Right atrium auricular region (tissue), 2 donors: ENCODE measurements at regions not wholly inside any gene's neighbourhood (a gene's known extent, or its start where the extent isn't known, plus 50 kb on each side); places are given as distances from the start of the nearest gene placed in this dataset.

Source experiments
- DNase-seq: peaks from one replicate; pipeline ENCODE4 v3.0.0-alpha.2; 2019; ENCODE audit warnings: low spot score
- H3K27ac ChIP-seq, 2 donors: fragments of 200-600 bp; sonication (generic); 1 replicate in 1 of 2; 2 replicates in 1 of 2; pipeline ENCODE4 v1.5.1; 2016 to 2019
- H3K27me3 ChIP-seq, 2 donors: fragments of 200-600 bp; sonication (generic); one replicate each; pipeline versions ENCODE4 v1.5.1 to v1.6.0; 2017 to 2019
- H3K36me3 ChIP-seq: fragments of 200-600 bp; sonication (generic); one replicate; pipeline ENCODE4 v1.5.1; 2016
- H3K4me1 ChIP-seq, 2 donors: fragments of 200-600 bp; sonication (generic); one replicate each; pipeline versions ENCODE4 v1.5.1 to v1.6.0; 2017 to 2019
- H3K4me3 ChIP-seq, 2 donors: fragments of 200-600 bp; sonication (generic); 1 replicate in 1 of 2; 2 replicates in 1 of 2; pipeline ENCODE4 v1.5.1; 2017 to 2019; ENCODE audit warnings: mild to moderate bottlenecking in 1 of 2, moderate library complexity in 1 of 2
- H3K9me3 ChIP-seq, 2 donors: fragments of 200-600 bp; sonication (generic); one replicate each; pipeline ENCODE4 v1.5.1; 2019
- CTCF ChIP-seq, 2 donors: fragments of 200-600 bp; sonication (generic); IDR thresholded peaks; one replicate each; pipeline ENCODE4 v1.5.1; 2019; ENCODE audit warnings: antibody characterized with exemption in 2 of 2

GRCh38 chr15:66641485-66642315 lies 60.3 kb upstream of the SMAD6 start:
- Histone ChIP-seq H3K36me3 (no peaks in the 10 kb centered on the region), H3K4me3 (no peak overlapping the region), H3K4me1 (peaks cover 0 to 36% of the 10 kb centered on the region in 2 donors), H3K9me3 (no peaks in the 10 kb centered on the region), H3K27ac (no peak overlapping the region), H3K27me3 (no peaks in the 10 kb centered on the region)
- no peak for TF ChIP-seq CTCF (IDR thresholded peaks at IDR 0.05)
- no peak for DNase-seq

DNA sequence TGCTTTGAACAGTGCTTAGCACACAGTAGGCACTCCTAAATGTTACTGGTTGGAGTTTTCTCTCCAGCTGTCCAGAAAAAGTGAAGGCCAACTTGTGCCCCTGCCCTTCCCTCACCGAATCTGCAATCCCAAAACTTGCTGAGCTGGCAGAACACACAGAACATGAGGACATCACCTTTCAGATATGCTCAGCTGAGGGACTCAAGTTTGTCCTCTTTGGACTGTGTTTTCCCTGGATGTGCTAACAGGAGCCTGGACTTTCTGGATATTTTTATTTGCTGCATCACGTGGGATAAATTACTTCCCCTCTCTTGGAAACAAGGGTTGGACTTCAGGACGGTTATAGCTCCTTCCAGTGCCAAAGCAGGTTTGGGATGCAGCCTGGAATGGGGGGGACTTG lies 59.5 kb upstream of the SMAD6 start:
- TF ChIP-seq CTCF (IDR thresholded peaks at IDR 0.05), result no peak
- no peaks in the 10 kb centered on the region for H3K27me3 ChIP-seq
- H3K4me3 ChIP-seq, result no peak overlapping the region
- H3K9me3 ChIP-seq, result no peaks in the 10 kb centered on the region
- H3K36me3 ChIP-seq, result no peaks in the 10 kb centered on the region
- peak overlapping the region in 1 of 2 donors; percentile 10 for H3K27ac ChIP-seq
- DNase-seq, result no peak
- H3K4me1 ChIP-seq, result peaks cover 0 to 44% of the 10 kb centered on the region in 2 donors

DNA sequence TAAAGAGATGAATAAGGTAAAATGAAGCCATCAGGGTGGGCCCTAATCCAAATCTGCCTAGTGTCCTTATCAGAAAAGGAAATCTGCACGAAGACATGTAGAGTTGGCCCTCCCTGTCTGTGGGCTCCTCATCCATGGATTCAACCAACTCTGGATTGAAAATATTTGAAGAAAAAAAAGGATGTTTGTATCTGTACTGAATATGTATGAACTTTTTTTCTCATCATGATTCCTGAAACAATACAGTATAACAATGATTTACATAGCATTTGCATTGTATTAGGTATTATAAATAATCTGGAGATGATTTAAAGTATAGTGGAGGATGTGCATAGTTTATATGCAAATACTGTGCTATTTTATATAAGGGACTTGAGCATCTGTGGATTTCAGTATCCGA lies 59.0 kb upstream of the SMAD6 start:
- no peaks in the 10 kb centered on the region for H3K27me3 ChIP-seq
- H3K9me3 ChIP-seq, result no peaks in the 10 kb centered on the region
- H3K27ac ChIP-seq, result peak overlapping the region in 1 of 2 donors; percentile 10
- peaks cover 0 to 49% of the 10 kb centered on the region in 2 donors for H3K4me1 ChIP-seq
- no peaks in the 10 kb centered on the region for H3K36me3 ChIP-seq
- DNase-seq, result no peak
- TF ChIP-seq CTCF (IDR thresholded peaks at IDR 0.05), result no peak
- no peak overlapping the region for H3K4me3 ChIP-seq

DNA sequence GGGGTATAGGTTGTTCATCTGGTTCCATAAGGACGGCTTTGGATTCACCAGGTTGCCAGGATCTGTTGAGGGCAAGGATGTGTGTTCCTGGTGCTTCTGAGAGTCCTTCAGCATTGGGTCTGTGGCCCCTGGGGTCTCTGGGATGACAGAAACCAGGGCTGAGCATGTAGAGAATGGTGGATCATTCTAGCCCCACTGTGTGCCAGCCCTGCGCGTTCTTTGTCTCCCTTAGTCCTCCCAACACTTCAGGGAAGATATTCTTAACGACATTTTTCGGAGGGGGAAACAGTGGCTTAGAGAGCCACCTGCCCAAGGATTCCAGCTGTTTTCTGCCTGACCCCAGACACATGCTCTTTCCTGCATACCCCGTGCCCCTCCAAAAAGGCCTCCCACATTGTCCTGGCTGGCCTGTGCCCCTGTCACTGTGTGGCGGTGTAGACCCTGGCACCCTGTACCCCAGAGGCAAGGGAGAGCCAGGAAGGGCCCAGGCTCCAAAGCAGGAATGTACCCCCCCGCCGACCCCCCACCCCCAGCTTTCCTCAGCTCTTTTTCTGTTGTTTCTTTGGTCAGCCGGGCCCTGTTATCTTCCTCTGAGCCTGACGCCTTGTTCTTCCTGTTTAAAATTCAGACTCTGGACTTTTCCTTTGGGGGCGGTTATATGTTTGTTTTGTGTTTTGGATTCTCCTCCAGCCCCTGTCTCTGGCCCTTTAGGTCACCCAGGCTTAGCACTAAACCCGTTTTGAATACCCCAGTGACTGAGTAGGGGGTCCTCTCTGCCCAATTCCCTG lies 57.8 kb upstream of the SMAD6 start:
- DNase-seq, result no peak
- Histone ChIP-seq H3K4me1 (peaks cover 0 to 50% of the 10 kb centered on the region in 2 donors), H3K4me3 (no peak overlapping the region), H3K36me3 (no peaks in the 10 kb centered on the region), H3K27ac (peak overlapping the region; percentile 64 to 72), H3K9me3 (no peaks in the 10 kb centered on the region), H3K27me3 (no peaks in the 10 kb centered on the region)
- TF ChIP-seq CTCF (IDR thresholded peaks at IDR 0.05), result no peak

DNA sequence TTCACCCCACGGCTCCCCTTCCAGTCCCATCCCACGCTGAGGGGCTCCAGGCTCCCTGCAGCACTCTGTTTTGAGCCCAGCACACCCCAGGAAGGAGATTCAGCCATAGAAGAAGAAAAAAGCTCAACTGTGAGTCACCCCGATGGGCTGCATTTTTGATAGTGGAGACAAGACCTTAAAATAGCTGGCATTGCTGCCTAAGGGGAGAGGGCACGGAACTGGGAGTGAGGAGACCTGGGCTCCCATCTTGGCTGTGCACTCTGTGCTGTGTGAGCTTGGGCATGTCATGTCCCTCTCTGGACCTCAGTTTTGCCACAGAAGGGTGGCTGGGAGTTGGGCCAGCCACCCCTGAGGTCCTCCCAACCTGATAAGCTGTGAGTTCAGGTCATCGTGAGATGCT lies 57.2 kb upstream of the SMAD6 start:
- no peaks in the 10 kb centered on the region for H3K36me3 ChIP-seq
- H3K4me1 ChIP-seq, result peaks cover 0 to 54% of the 10 kb centered on the region in 2 donors
- H3K4me3 ChIP-seq, result no peak overlapping the region
- DNase-seq, result no peak
- peak overlapping the region; percentile 64 to 72 for H3K27ac ChIP-seq
- TF ChIP-seq CTCF (IDR thresholded peaks at IDR 0.05), result no peak
- no peaks in the 10 kb centered on the region for H3K9me3 ChIP-seq
- H3K27me3 ChIP-seq, result no peaks in the 10 kb centered on the region
